Fibroblast of upper back skin (primary cell): ENCODE measurements at regions not wholly inside any gene's neighbourhood (a gene's known extent, or its start where the extent isn't known, plus 50 kb on each side); places are given as distances from the start of the nearest gene placed in this dataset.

Experiments used
- DNase-seq: peaks from one replicate; pipeline ENCODE4 v3.0.0-alpha.2; 2013

DNA sequence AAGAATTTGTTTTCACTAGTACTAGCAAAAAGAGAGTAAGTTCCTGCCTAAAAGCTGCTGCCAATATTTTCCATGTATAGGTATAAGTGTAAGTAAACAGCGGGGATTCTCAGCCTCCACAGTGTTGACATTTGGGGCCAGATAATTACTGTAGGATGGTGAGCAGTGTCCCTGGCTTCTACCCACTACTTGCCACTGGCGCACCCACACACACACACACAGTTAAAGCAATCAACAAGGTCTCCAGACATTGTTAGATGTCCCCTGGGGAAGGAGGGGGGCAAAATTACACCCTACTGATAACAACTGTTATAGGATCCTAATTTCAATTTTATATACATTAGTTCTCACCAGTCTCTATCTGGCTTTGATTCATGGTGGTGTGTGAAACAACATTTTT, 417.0 kb upstream of the PSMD7 start:
- no peak for DNase-seq

- peak; percentile 75 for DNase-seq
Observed at GRCh38 chr16:73878611-73879010, 418.0 kb upstream of the PSMD7 start.

DNA sequence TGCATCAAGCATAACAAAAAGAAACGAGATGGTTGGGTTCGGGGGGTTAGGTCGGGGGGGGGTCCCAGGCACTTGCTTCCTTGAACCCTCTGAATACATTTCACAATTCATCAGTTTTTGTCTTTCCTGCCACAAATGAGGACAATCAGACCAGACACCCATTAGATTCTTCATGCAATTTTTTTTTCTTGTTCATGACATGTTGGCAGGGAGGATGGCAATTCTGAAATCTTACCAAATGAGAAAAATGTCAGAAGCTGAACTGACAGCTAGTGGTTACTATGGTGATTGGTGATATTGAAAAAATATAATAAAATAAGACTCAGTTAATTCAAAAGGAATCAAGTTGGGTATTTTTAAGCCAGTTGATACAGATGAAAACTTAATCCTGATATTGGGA, 419.5 kb upstream of the PSMD7 start:
- DNase-seq: no peak

- DNase-seq: no peak
Observed at GRCh38 chr16:73875996-73876690, 420.5 kb upstream of the PSMD7 start.

- no peak for DNase-seq
Observed at GRCh38 chr16:73874324-73874723, 422.3 kb upstream of the PSMD7 start.

DNA sequence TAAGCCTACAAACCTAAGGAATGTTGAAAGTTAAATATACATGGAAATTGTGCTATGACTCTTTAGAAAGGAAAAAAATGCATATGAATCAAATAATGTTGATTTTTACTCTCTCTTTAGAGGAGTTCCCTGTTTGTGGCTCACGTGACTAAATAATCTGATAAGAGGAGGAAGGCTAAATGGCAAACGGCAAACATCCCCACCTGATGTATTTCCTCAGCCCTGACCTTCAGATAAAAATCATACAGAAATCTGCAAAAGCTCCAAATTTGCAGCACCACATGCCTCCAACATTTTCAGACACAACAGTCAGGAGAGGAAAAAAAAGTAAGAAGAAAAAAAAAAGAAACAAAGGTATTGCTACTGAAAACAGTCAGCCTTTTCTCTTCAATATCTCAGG, 423.0 kb upstream of the PSMD7 start:
- no peak for DNase-seq

GRCh38 chr16:73872856-73873255, 423.8 kb upstream of the PSMD7 start:
- no peak for DNase-seq

- no peak for DNase-seq
Observed at GRCh38 chr16:73871088-73871733, 425.4 kb upstream of the PSMD7 start.

GRCh38 chr16:73869126-73869525, 427.5 kb upstream of the PSMD7 start:
- no peak for DNase-seq

- no peak for DNase-seq
Observed at GRCh38 chr16:73864868-73865267, 431.7 kb upstream of the PSMD7 start.

DNA sequence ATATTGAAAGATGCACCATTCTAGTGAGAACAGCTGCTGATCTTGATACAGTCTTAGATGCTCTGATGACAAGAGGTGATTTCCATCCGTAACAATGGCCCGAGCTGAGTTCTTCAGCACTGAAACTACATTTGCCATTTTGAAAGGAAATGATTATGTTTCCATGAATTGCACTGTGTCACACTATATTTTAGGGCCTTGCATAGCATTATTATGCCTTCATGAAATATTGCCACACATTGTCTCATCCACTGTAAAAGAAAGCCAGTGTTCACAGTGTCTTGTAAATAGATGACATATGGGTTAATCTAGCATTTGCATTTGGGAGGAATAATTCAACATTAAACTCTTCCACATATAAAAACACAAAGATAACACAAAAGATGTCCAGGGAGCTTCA, 438.3 kb upstream of the PSMD7 start:
- no peak for DNase-seq

DNA sequence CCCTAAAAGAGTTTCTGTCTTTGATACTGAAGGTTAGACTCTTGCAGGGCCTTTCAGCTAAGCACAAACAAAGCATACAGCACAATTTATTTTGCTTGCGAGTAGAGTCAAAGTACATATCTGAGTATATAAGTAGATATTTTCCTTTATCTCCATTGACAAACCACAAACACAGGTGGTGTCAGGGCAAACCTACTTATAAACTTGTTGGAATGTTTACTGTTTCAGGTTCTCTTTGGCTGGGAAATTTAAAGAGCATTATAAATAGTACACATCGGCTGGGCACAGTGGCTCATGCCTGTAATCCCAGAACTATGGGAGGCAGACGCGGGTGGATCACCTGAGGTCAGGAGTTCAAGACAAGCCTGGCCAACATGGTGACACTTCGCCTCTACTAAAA, 442.6 kb upstream of the PSMD7 start:
- DNase-seq: no peak

- no peak for DNase-seq
Observed at GRCh38 chr16:73852561-73852960, 444.1 kb upstream of the PSMD7 start.

GRCh38 chr16:73848993-73849392, 447.6 kb upstream of the PSMD7 start:
- no peak for DNase-seq

- DNase-seq: no peak
Observed at GRCh38 chr16:73847090-73847489, 449.5 kb upstream of the PSMD7 start.

- DNase-seq: no peak
Observed at GRCh38 chr16:73846356-73846755, 450.3 kb upstream of the PSMD7 start.

DNA sequence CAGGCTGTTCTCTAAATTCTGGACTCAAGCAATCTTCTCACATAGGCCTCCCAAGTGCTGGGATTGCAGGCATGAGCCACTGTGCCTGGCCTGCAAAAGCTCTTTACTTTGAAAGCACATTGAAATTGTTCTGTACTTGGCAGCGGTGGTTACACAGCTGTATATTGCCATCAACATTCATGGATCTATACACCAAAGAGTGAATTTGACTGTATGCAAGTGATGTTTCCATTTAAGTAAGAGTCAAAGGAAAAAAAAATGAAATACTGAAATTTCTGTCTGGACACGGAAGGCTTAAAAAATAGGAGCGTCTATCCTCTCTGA, 450.6 kb upstream of the PSMD7 start:
- no peak for DNase-seq

- DNase-seq: no peak
Observed at GRCh38 chr16:73845238-73846006, 451.2 kb upstream of the PSMD7 start.

DNA sequence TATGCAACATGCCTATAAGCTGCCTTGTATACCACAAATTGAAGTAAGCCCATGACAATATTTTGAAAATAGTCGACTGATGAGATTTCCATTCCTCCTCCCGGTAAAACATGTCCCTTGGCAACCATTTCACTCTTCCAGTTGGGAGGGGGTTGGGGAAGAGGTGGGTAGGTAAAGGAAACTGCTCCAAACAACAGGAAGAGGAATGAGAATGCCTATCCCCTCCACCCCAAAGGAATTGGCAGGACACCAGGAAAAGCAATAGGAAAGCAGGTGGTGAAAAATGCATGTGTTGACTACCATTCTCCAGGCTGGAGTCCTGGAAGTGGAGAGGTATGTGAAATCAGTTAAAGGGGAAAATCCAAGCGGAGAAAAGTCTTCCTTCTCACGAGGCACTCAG, 455.9 kb upstream of the PSMD7 start:
- DNase-seq: no peak

GRCh38 chr16:73831220-73831619, 465.4 kb upstream of the PSMD7 start:
- DNase-seq: no peak

- no peak for DNase-seq
Observed at GRCh38 chr16:73823205-73823849, 473.3 kb upstream of the PSMD7 start.

- no peak for DNase-seq
Observed at GRCh38 chr16:73817526-73818324, 478.9 kb upstream of the PSMD7 start.

DNA sequence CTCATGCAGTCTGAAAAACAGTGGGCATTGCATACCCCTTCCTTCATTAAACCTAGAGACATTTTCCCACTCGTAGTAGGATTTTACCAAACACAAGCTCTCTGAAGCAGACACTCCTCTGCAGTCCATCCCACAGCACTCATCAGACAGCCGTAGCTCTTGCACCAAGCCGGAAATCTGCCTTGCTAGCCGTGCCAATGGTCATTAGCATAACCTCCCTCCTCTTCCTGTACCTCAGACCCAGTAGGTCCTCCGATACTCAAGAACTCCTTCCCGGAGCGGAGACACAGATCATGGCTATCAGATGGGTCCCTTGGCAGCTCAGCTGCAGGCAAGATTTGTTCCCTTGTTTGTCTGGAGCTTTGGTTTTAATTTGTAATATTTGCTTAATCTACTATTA, 483.1 kb upstream of the PSMD7 start:
- no peak for DNase-seq
